ENCODE measurements at regions not wholly inside any gene's neighbourhood (a gene's known extent, or its start where the extent isn't known, plus 50 kb on each side); places are given as distances from the start of the nearest gene placed in this dataset.

DNA sequence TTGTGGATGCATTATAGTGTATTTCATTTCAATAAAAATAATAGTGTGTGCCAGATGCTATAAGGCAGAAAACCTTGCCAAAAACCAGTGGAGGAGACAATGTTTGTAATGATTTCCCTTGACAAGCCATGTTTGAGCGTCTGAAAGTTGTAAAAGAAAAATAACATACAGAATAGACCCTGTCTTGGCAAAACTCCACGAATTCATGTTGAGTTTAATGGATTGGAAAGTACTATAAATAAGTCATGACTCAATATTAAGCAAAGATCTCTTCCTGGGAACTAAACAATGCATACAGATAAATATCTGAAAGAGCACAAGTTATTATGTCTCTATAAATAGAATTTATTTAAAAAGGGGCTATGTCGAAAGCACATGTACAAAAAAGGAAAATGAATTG lies 543.5 kb downstream of the GABRG1 start:
- Mint-ChIP-seq H3K27me3 (ENCODE audit: unreplicated experiment) (no peaks in the 10 kb centered on the region), H3K4me1 (ENCODE audit: unreplicated experiment) (no peaks in the 10 kb centered on the region), H3K27ac (ENCODE audit: unreplicated experiment) (no peak overlapping the region), H3K36me3 (ENCODE audit: unreplicated experiment) (no peaks in the 10 kb centered on the region), H3K9me3 (ENCODE audit: unreplicated experiment) (peaks cover 22% of the 10 kb centered on the region), H3K4me3 (ENCODE audit: unreplicated experiment) (no peak overlapping the region)
- TF ChIP-seq, protein P1, sequence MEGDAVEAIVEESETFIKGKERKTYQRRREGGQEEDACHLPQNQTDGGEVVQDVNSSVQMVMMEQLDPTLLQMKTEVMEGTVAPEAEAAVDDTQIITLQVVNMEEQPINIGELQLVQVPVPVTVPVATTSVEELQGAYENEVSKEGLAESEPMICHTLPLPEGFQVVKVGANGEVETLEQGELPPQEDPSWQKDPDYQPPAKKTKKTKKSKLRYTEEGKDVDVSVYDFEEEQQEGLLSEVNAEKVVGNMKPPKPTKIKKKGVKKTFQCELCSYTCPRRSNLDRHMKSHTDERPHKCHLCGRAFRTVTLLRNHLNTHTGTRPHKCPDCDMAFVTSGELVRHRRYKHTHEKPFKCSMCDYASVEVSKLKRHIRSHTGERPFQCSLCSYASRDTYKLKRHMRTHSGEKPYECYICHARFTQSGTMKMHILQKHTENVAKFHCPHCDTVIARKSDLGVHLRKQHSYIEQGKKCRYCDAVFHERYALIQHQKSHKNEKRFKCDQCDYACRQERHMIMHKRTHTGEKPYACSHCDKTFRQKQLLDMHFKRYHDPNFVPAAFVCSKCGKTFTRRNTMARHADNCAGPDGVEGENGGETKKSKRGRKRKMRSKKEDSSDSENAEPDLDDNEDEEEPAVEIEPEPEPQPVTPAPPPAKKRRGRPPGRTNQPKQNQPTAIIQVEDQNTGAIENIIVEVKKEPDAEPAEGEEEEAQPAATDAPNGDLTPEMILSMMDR (IDR thresholded peaks at IDR 0.05) = no peak
- DNase-seq (ENCODE audit: extremely low spot score, unreplicated experiment) = no peak

DNA sequence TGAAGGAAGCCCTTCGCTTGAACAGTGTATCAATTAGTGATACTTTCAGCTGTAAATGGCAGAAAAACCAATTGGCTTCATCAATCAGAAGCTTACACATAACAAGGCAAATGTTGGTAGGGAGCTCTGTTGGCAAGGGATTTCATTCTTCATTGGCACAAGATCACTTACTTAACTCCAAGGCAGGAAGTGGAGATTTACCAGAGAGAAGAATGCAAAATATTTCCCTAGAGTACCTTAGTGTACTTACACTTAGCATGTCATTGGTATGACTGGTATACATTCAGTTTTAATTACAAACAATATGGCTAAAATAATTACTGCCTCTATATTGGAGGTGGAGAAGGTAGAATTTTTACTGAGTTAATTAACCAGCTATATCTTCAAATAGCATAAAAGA lies 545.0 kb downstream of the GABRG1 start:
- H3K4me3 Mint-ChIP-seq (ENCODE audit: unreplicated experiment) = no peak overlapping the region
- peaks cover 16% of the 10 kb centered on the region for H3K9me3 Mint-ChIP-seq (ENCODE audit: unreplicated experiment)
- H3K36me3 Mint-ChIP-seq (ENCODE audit: unreplicated experiment) = no peaks in the 10 kb centered on the region
- no peak overlapping the region for H3K27ac Mint-ChIP-seq (ENCODE audit: unreplicated experiment)
- H3K27me3 Mint-ChIP-seq (ENCODE audit: unreplicated experiment) = no peaks in the 10 kb centered on the region
- no peaks in the 10 kb centered on the region for H3K4me1 Mint-ChIP-seq (ENCODE audit: unreplicated experiment)
- DNase-seq (ENCODE audit: extremely low spot score, unreplicated experiment) = no peak
- TF ChIP-seq, protein P1 (IDR thresholded peaks at IDR 0.05) = no peak

DNA sequence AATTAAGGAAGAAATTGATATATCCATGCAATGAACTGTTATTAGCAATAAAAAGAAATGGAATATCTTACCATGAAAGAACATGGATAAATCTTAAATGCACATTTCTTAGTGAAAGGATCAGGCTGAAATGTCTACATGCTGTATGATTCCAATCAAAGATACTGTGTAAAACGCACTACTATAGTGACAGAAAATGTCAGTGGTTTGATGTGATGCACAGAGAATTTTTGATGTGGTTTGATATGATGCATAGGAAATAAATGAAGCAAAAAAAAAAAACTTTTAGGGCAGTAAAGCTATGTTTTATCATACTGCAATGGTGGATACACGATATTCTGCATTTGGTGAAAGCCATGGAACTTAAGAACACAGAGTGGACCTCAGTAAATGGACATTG lies 547.6 kb downstream of the GABRG1 start:
- H3K27ac Mint-ChIP-seq (ENCODE audit: unreplicated experiment) = no peak overlapping the region
- TF ChIP-seq, protein P1 (IDR thresholded peaks at IDR 0.05) = no peak
- DNase-seq (ENCODE audit: extremely low spot score, unreplicated experiment) = no peak
- H3K9me3 Mint-ChIP-seq (ENCODE audit: unreplicated experiment) = peaks cover 9% of the 10 kb centered on the region
- no peaks in the 10 kb centered on the region for H3K36me3 Mint-ChIP-seq (ENCODE audit: unreplicated experiment)
- no peaks in the 10 kb centered on the region for H3K27me3 Mint-ChIP-seq (ENCODE audit: unreplicated experiment)
- no peaks in the 10 kb centered on the region for H3K4me1 Mint-ChIP-seq (ENCODE audit: unreplicated experiment)
- no peak overlapping the region for H3K4me3 Mint-ChIP-seq (ENCODE audit: unreplicated experiment)

DNA sequence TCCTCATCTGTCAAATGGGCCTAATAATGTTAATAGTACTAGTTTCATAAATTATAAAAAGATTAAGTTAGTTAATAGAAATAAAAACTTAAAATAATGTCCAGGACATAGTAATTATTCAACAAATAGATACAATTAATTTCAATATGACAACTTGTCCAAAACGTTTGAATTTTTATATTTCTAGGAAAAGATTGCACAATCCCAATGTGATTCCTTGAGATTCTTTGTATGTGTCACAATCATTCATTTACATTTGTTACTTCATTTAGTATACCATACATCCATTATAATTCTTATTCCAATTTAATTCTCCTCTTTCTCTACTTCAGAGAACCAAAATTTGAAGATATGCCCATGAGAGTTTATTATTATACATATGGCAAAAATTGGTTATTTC lies 554.2 kb downstream of the GABRG1 start:
- no peaks in the 10 kb centered on the region for H3K36me3 Mint-ChIP-seq (ENCODE audit: unreplicated experiment)
- H3K27me3 Mint-ChIP-seq (ENCODE audit: unreplicated experiment) = no peaks in the 10 kb centered on the region
- no peak overlapping the region for H3K27ac Mint-ChIP-seq (ENCODE audit: unreplicated experiment)

DNA sequence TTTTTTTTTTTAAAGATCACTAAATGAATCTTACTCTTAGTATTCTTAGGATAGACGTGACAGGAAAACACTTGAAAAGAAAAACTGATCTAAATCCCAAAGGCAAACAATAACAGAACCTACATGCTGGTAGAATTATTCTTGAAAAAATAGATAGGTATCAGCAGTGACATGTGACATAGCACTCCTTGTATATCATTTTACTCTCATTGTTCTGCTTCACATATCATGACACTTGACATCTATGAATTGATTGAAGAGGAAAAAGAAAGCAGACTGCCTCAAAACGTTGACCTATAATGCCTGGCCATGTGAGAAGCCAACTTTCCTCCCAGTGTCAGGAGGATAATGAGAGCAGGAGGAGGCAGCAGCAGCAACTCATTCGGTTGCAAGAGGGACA lies 555.2 kb downstream of the GABRG1 start:
- Mint-ChIP-seq H3K4me3 (ENCODE audit: unreplicated experiment) (no peak overlapping the region), H3K4me1 (ENCODE audit: unreplicated experiment) (no peaks in the 10 kb centered on the region), H3K36me3 (ENCODE audit: unreplicated experiment) (no peaks in the 10 kb centered on the region), H3K27ac (ENCODE audit: unreplicated experiment) (no peak overlapping the region), H3K27me3 (ENCODE audit: unreplicated experiment) (no peaks in the 10 kb centered on the region), H3K9me3 (ENCODE audit: unreplicated experiment) (peaks cover 3% of the 10 kb centered on the region)
- no peak for DNase-seq (ENCODE audit: extremely low spot score, unreplicated experiment)
- TF ChIP-seq, protein P1 (IDR thresholded peaks at IDR 0.05) = no peak

More for the DNA sequence above, 554.2 kb downstream of the GABRG1 start:
- DNase-seq (ENCODE audit: extremely low spot score, unreplicated experiment) = no peak
- Mint-ChIP-seq H3K4me1 (ENCODE audit: unreplicated experiment) (no peaks in the 10 kb centered on the region), H3K4me3 (ENCODE audit: unreplicated experiment) (no peak overlapping the region), H3K9me3 (ENCODE audit: unreplicated experiment) (peaks cover 3% of the 10 kb centered on the region)
- TF ChIP-seq, protein P1 (IDR thresholded peaks at IDR 0.05) = no peak

Data from osteocyte (in vitro differentiated cells).